ENCODE measurements at regions not wholly inside any gene's neighbourhood (a gene's known extent, or its start where the extent isn't known, plus 50 kb on each side); places are given as distances from the start of the nearest gene placed in this dataset.

DNA sequence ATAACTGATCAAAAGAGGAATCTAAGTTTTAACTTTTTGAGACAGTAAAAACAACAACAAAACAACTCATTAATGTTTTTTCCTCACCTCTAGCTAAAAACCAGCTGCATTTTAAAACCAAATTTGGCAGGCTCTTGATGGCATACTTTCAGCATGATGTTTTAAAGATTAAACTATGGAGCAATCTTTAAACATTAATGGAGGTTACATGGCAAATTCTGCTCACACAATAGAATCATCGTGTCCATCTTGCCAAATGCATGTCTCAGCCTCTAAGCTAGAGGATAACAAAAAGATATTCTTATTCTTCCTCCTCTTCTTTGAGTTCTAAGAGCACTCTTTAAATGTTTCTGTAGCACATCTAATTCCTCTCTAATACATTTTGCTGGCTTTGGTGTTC, 579.8 kb upstream of the PKN2 start:
- in situ Hi-C loops (cut with MboI; ENCODE audit: low sequenced_read_pairs), result no loop called here

DNA sequence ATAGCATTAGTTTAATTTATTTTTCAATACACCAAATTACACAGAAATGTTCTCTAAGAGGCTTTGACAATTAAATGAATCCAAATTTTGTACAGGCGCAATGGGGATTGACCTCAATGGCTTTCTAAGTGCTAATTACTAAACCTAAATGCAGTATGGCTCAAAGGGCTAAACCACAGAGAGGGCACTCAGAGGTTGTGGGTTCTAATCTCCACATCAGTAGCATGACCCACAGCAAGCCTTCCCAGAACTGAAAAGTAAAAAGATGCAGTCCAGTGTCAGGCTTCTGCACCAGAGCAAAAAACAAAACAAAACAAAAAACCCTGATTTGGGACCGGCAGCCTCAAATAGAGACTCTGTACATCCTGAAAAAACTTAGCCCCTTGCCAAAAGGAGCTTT, 579.2 kb upstream of the PKN2 start:
- in situ Hi-C loops (cut with MboI; ENCODE audit: low sequenced_read_pairs), result no loop called here

DNA sequence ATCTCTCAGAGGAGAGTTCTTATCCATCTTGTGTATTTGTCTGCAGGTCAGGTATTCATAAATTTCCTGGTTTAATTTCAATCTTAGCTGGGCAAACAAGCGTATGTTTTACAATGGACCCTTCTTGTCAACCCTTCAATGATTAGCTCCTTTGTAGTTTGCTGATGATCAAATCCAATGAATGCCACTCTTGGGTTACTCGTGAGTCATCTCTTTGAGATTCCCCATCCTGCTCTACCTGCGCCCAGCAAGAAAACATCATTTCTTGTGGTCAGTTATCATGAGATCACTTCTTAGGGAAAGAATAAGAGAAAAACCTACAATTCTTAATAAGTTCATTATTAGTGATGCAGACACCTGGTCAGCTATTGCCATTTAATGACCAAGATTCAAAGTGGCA, 572.3 kb upstream of the PKN2 start:
- in situ Hi-C loops (cut with MboI; ENCODE audit: low sequenced_read_pairs), result no loop called here

DNA sequence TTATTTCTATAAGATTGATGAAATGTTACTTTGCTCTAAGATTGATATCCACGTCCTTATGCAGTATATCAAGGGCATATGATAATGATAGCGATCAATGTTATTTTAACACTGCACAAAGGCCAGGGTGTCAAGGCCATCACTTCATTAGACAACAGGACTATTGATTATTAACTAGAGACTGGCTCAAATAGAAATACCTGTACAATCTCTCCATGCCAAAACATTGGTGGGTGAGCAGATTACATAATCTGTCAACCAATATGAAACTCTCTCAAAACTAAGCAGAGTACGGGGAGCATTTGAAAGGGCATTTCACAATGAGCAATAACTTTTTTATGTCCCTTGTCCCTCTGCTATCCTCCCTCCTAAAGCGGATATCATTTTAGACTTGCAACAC, 566.5 kb upstream of the PKN2 start:
- in situ Hi-C loops (cut with MboI; ENCODE audit: low sequenced_read_pairs), result no loop called here

DNA sequence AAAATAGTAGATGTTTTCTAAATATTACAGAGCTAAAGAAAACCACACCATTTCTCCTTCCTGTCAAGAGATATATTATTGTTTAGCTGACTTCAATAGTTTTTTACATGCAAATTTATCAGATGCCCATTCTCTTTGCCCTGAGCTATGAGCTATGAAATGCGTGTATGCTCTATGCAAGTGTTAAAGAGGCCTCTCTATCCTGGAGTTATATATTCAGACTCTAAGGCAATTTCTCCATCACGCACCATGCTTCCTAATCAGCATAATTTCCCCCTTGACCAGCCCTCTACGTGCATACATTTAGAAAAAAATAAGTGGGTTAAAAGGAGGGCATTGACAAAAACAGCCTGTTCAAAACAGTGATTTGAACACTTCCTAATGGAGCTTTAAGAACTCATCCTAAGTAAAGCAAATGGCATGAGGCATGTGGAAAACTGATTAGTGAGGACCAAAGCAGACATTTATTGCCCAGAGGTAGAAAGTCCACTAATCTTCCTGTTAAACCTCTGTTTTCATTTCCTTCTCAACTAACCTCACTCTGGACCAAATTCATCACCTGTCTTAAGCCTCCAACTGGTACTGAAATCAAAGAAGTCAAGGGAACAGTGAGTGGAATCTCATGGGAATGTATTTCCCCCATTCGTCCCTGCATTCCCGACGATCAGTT, 565.8 kb upstream of the PKN2 start:
- in situ Hi-C loops (cut with MboI; ENCODE audit: low sequenced_read_pairs), result no loop called here

DNA sequence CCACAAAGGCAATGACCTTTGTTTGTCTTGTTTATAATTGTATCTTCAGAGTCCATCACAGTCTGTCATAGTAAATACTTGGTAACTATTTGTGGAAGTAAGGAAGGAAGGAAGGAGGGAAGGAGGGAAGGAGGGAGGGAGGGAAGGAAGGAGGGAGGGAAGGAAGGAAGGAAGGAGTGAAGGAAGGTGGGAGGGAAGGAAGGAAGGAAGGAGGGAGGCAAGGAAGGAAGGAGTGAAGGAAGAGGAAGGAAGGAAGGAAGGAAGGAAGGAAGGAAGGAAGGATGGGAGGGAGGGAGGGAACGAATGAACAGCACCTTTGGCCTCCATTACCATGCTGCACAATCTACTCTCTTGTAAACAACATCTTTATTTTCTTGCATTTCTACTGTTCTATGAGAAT, 559.5 kb upstream of the PKN2 start:
- in situ Hi-C loops (cut with MboI; ENCODE audit: low sequenced_read_pairs), result no loop called here

DNA sequence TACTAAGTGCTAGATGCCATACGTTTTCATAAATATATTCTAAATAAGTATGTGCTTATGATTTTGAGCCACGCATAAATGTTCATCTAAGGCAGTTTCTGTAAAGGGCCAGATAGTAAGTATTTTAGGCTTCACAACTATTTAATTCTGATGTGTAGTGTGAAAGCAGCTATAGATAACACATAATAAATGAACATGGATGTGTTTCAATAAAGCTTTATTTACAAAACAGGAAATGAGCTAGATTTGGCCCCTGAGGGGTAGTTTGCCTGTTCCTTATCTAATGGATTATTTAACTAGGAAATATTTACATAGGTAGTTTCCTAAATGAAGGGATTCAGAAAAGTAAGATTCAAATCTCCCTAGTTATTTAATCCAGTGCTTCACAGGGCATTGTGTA, 557.6 kb upstream of the PKN2 start:
- in situ Hi-C loops (cut with MboI; ENCODE audit: low sequenced_read_pairs), result no loop called here

DNA sequence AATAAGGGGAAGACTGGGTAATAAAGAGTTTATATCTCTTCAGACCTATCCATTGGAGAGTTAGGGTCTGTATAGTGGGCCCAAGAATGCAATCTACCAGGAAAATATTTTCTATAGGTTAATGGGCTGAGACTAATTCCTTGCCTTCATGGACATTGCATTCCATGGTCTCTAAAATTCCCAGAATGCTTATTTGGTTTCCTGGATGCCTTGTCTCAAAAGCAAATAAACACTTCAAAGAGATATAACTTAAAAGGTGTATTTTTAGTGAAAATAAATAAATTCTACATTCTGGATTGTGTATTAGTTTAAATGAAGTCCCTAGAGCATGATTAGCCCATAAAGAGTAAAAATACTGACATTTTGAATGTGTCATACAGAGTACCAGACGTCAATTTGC, 550.1 kb upstream of the PKN2 start:
- in situ Hi-C loops (cut with MboI; ENCODE audit: low sequenced_read_pairs), result no loop called here

DNA sequence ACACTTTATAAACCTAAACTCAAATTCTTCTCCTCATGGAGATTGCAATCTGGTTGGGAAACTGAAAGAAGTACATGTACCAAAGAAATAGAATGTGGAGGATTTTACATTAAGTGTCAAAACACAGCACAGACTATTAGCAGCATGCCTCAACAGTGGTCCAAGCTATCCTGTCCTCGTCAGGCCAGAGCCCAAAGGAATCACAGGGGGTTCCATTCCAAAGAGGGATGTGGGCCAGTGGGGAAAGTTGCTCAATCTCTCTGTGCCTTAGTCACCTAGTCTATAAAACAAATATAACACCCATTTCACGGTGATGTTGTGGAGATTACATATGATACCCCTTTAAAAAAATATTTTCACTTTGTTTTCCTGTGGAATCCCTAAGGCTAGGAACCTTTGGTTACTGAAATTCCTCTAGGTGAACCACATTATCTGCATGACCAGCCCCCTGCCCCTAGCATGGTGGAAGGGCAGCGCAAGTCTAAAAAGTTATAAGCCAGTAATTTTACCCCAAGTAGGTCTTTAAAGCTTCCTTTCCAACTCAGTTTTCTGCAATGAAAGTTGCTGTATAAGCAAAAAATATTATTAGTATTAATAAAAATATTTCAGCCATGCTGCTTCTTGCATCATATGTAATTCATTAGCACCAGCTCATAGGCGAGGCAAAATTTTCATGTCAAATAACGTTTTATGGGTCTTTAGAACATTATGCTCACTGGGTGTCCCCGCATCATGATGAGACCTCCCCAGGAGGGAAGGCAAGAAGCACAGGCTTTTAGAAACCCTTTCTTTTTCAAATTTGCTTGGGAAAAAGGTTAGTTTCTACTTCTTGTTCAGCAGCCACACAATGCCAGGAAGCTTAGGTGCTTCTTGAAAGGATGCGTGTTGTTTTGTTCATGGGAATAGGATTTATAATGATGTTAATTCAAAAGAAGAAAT, 548.8 kb upstream of the PKN2 start:
- in situ Hi-C loops (cut with MboI; ENCODE audit: low sequenced_read_pairs), result no loop called here

DNA sequence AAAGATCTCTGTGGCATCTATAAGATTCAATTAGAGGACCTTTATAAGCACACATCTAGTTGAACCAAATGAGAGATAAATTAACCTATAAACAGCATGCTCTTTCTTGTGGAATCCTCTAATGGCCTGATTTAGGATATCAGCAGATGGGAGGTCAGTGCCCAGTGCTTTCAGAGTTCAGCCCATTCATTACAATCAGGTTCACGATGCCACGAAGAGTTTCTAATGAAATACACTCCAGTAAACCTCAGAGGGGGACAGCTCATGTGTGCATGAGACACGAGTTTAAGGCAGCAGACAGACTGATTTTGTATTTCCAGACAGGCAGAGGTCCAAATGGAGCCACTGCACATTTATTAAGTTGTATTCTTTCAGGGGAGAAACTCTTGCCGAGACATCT, 544.4 kb upstream of the PKN2 start:
- in situ Hi-C loops (cut with MboI; ENCODE audit: low sequenced_read_pairs), result no loop called here

DNA sequence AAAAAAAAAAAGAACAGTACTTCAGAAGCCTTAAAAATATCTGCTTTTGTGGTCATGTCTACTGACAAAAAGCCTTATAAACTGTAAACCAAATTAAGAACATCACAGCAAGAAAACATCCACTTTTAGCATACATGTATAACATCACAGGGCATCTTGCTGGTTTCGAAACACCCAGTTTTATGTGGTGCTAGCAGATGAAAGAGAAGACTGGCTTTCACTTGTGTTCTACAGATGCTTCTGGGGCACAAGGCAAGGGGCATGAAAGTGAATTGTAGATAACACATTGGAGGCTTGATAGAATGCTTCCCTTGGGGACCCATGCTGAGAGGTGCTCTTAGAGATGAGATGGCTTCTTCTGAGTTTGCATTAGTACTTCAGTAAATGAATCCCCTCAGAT, 543.7 kb upstream of the PKN2 start:
- in situ Hi-C loops (cut with MboI; ENCODE audit: low sequenced_read_pairs), result no loop called here

DNA sequence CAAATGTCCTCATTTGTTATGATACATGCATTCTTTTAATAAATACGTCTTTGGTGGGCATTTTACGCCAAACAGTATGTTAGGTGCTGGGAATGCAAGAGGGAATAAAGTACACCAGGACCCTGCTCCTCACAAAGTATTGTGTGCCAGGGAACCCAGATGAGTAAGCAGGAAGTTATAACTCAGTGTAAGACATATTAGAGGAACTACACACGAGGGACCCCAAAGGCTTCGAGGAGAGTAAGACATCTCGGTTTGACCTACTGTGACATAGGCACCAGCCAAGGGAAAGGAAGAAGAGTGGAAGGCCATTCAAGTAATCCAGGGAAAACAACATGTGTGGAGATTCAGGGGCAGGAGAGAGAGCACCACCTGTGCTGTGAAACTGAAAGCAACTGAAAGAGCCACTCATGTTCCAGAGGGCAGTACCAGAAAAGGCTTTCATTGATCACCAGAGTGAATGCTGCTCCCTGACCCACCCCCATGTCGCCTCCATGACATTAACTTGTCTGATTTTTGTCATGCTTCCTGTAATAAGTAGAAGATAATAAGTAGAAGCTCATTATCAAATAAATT, 542.5 kb upstream of the PKN2 start:
- in situ Hi-C loops (cut with MboI; ENCODE audit: low sequenced_read_pairs), result no loop called here

DNA sequence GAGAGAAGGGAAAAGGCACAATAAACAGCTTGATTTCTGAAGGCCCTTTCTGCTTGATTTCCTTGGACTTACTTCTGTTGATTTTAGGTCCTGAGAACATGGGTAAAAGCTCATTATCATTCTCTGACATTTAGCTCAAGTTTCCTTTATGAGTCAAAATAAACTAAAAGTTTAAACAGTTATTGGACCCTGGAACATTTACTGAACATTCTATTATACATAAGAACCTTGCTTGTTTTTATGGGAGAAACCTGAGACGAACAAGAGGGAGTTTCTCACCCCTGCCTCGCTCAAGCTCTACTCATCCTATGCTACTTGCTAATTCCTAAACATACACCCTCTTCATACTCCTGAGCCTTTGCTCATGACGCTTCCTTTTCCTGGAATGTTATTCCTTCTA, 538.3 kb upstream of the PKN2 start:
- in situ Hi-C loops (cut with MboI; ENCODE audit: low sequenced_read_pairs), result no loop called here

DNA sequence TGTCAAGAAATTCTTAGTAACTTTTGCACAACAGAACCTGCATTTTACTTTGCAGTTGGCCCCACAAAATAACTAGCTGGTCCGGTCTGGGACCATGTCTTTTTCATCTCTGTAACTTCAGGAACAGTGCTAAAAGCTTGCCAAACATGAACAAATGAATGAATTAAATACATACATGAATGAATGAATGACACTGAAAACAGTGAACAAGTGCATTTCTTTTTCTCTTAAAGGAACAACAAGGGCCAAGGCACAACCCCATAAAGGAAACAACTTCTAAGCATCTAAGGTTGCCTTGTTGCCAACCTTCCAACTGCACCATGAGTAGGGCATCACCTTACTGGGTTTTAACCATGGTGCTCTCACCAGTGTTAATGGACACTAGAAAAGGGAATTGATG, 534.4 kb upstream of the PKN2 start:
- in situ Hi-C loops (cut with MboI; ENCODE audit: low sequenced_read_pairs), result no loop called here

DNA sequence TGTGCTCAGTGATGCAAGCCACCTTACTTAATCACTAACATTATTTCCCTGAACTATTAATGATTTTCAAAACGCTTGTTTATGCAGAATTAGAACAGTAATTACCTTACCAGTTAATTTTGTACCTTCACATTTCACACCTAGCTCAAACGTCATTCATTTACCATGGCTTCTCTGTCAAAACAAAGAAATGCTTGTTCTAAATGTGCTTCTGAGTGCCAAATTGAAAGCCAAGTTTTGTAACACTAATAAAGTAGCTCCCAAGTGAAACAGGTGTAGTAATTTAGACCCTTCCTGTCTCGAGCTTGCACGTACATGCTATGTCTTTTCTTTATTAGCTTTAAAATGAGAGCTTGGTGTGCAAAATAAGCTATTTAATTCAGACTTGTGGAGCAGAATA, 533.7 kb upstream of the PKN2 start:
- in situ Hi-C loops (cut with MboI; ENCODE audit: low sequenced_read_pairs), result no loop called here

DNA sequence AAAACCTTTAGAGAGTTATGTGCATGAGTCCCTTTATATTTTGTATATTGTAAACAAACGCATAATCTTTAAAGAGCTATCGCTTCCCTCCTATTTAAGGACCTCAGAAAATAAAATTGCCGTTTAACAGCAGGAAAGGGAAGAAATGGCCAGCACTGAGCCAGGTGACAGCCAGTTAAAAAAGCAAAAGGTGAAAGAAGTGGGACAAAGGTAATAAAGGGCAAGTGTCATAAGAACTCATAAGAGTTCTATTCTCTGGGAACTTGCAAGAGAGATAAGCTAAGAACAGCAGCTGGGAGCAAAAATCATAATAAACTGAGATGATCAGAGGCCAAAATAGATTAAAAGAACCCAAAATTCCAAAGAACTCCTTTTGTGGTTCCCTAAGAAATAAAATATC, 520.9 kb upstream of the PKN2 start:
- in situ Hi-C loops (cut with MboI; ENCODE audit: low sequenced_read_pairs), result no loop called here

DNA sequence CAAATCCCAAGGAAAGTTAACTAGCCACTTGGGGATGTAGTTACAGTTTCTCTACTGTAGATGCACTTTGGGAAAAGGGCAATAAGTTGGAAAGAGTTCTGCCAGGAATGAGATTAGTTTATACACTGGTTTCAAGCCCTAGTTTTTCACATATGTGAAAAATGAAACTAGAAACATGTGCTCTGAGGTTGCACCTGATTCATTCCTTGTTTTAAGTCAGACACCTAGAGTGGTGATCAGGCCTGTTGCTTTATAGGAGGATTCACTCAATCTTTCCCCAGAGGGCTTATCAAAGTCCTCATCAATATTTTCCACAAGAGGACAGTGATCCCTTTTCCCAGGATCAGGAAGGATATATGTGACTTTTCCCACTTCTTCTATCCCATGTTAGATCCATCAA, 515.9 kb upstream of the PKN2 start:
- in situ Hi-C loops (cut with MboI; ENCODE audit: low sequenced_read_pairs), result no loop called here

DNA sequence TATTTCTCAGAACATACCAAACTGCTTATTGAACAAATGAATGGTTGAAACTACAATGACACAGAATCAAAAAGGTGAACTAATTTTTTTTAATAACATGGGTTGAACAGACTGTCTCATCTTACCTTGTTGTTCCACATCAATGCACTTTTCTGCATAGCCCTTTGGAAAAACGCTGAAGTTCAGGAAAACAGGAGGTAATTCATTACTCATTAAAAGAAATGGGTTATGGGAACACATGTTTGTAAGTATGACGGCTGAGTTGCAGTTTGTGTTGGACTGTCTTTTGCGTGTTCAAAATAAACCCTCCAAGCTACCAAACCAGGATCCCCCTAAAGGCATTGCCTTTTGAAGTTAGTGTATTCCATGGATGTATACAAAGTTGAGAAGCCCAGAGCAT, 514.9 kb upstream of the PKN2 start:
- in situ Hi-C loops (cut with MboI; ENCODE audit: low sequenced_read_pairs), result no loop called here

DNA sequence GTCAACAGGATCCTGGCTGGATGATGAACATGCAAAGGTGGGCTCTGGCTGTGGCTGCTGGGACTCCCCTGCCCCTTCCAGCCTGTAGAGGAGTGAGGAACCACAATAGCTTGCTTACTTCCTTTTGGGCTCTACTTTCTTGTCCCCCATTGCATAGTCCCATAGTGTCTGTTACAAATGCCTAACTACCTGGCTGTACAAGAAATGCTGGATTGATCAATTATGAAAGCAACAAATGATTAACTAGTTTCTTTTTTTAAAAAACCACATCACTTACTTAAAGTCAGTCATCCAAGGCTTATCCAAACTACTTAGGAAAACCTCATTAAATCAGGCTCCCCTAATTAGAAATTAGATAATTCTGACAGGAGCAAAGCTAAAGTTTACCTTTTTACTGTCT, 514.1 kb upstream of the PKN2 start:
- in situ Hi-C loops (cut with MboI; ENCODE audit: low sequenced_read_pairs), result no loop called here

DNA sequence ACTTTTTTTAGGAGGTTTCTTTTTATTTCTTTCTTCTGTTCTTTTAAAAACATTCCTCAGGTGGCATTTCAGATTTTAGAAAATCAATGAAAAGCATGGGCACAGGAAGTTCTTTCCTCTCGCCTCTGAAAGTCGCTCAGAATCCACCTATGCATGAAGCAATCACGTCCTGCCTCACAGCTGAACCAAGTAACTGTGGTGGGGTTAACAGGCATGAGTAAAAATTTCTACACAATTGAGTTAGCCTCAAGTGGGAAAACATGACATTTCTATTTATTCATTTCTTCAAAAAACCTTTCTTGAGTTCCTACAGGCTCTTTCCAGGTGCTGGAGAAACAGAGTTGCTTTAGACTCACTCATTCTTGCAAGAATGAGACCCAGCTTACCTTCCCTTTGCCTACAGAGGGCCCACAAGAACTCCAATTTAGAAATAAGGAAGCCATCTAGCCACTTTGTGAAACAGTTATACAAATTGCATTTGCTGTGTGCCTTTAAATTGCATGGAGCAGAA, 508.9 kb upstream of the PKN2 start:
- in situ Hi-C loops (cut with MboI; ENCODE audit: low sequenced_read_pairs), result no loop called here

DNA sequence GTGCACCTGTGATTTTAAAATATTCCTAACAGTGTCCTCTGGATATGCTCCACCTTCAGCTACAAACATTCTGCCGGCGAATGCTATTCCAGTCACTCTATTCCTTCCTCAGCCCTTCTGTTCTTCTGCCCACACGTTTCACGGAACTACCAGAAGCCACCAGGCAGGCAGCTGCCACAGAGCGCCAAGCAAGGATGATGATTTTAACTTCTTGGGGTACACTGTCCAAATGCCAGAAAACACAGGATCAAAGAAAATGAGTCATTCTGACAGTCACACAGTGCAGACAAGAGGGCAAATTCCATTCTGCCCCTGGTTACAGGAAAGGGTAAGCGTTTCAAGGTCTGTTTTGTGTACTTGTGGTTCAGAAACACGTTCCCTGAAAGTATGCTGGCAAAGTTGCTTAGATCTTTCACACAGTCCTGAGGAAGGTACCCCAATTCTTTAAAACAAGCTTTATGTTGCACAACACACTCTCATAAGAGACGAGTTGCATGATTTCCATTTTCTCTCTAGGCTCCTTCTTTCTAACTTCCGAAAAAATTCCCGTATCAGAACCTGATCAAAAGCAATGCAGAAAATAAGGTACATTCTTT, 508.3 kb upstream of the PKN2 start:
- in situ Hi-C loops (cut with MboI; ENCODE audit: low sequenced_read_pairs), result no loop called here

DNA sequence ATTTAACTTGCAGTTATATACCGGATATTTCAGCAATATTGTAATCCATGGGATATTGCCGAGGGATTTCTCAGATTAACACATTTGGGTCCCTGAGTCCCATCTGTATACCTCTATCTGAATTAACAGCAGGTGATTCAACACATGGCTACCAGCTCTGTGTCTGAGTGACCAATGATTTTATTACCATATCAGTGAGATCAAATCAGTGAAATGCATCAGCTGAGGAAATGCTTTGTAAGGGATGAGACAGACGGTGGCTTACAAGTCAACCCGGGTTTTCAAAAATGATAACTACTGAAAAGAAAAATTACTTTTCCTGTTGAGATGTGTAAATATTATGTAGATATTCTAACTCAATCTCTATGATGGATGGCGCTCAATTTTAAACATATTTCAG, 504.1 kb upstream of the PKN2 start:
- in situ Hi-C loops (cut with MboI; ENCODE audit: low sequenced_read_pairs), result no loop called here
